SJSA1 (cell line): ENCODE measurements at regions not wholly inside any gene's neighbourhood (a gene's known extent, or its start where the extent isn't known, plus 50 kb on each side); places are given as distances from the start of the nearest gene placed in this dataset.

Source experiments
- DNase-seq, 2 experiments: peaks; one replicate each; pipeline ENCODE4 v3.0.0-alpha.2; 2015 to 2020; ENCODE audit warnings: low spot score in 2 of 2, low read depth in 1 of 2
- H3K27ac ChIP-seq: fragments of 250-450 bp; sonication (Bioruptor Pico); 2 replicates; pipeline ENCODE4 v1.5.1; 2020; ENCODE audit warnings: mild to moderate bottlenecking, moderate library complexity
- H3K27me3 ChIP-seq: fragments of 250-450 bp; sonication (Bioruptor Pico); replicated peaks from 2 replicates; pipeline ENCODE4 v1.5.1; 2020; ENCODE audit warnings: mild to moderate bottlenecking, moderate library complexity
- H3K36me3 ChIP-seq: fragments of 250-450 bp; sonication (Bioruptor Pico); 2 replicates; pipeline ENCODE4 v1.5.1; 2020; ENCODE audit warnings: mild to moderate bottlenecking
- H3K4me1 ChIP-seq: fragments of 250-450 bp; sonication (Bioruptor Pico); replicated peaks from 2 replicates; pipeline ENCODE4 v1.6.1; 2021; ENCODE audit warnings: mild to moderate bottlenecking
- H3K4me3 ChIP-seq: fragments of 250-450 bp; sonication (Bioruptor Pico); 2 replicates; pipeline ENCODE4 v1.5.1; 2020; ENCODE audit warnings: mild to moderate bottlenecking
- H3K9me3 ChIP-seq: fragments of 250-450 bp; sonication (Bioruptor Pico); replicated peaks from 2 replicates; pipeline ENCODE4 v1.5.1; 2020; ENCODE audit warnings: mild to moderate bottlenecking

GRCh38 chr6:134512981-134513391, 195.1 kb upstream of the SGK1 start:
- Histone ChIP-seq H3K27ac (no peak overlapping the region), H3K9me3 (no peaks in the 10 kb centered on the region), H3K27me3 (no peaks in the 10 kb centered on the region), H3K36me3 (no peaks in the 10 kb centered on the region), H3K4me3 (no peak overlapping the region), H3K4me1 (peaks cover 12% of the 10 kb centered on the region)
- DNase-seq, result no peak

GRCh38 chr6:134511984-134512683, 194.2 kb upstream of the SGK1 start:
- H3K27me3 ChIP-seq, result no peaks in the 10 kb centered on the region
- H3K36me3 ChIP-seq, result no peaks in the 10 kb centered on the region
- H3K27ac ChIP-seq, result no peak overlapping the region
- DNase-seq, result no peak
- H3K4me1 ChIP-seq, result peaks cover 12% of the 10 kb centered on the region
- H3K4me3 ChIP-seq, result no peak overlapping the region
- H3K9me3 ChIP-seq, result no peaks in the 10 kb centered on the region

- peaks cover 12% of the 10 kb centered on the region for H3K4me1 ChIP-seq
- no peaks in the 10 kb centered on the region for H3K27me3 ChIP-seq
- H3K36me3 ChIP-seq, result no peaks in the 10 kb centered on the region
- H3K27ac ChIP-seq, result no peak overlapping the region
- DNase-seq, result no peak
- H3K4me3 ChIP-seq, result no peak overlapping the region
- H3K9me3 ChIP-seq, result no peaks in the 10 kb centered on the region
Measured at GRCh38 chr6:134510920-134511319, 193.0 kb upstream of the SGK1 start.

GRCh38 chr6:134510142-134510541, 192.2 kb upstream of the SGK1 start:
- DNase-seq, result no peak
- H3K9me3 ChIP-seq, result no peaks in the 10 kb centered on the region
- no peak overlapping the region for H3K27ac ChIP-seq
- H3K27me3 ChIP-seq, result no peaks in the 10 kb centered on the region
- H3K4me3 ChIP-seq, result no peak overlapping the region
- no peaks in the 10 kb centered on the region for H3K36me3 ChIP-seq
- H3K4me1 ChIP-seq, result peaks cover 12% of the 10 kb centered on the region

- DNase-seq, result no peak
- H3K27ac ChIP-seq, result no peak overlapping the region
- H3K4me3 ChIP-seq, result no peak overlapping the region
- H3K4me1 ChIP-seq, result peaks cover 12% of the 10 kb centered on the region
- H3K9me3 ChIP-seq, result no peaks in the 10 kb centered on the region
- no peaks in the 10 kb centered on the region for H3K36me3 ChIP-seq
- H3K27me3 ChIP-seq, result no peaks in the 10 kb centered on the region
Measured at GRCh38 chr6:134508862-134509498, 191.1 kb upstream of the SGK1 start.

- no peak overlapping the region for H3K4me3 ChIP-seq
- no peak for DNase-seq
- no peaks in the 10 kb centered on the region for H3K9me3 ChIP-seq
- H3K27ac ChIP-seq, result no peak overlapping the region
- H3K27me3 ChIP-seq, result no peaks in the 10 kb centered on the region
- H3K36me3 ChIP-seq, result no peaks in the 10 kb centered on the region
- H3K4me1 ChIP-seq, result no peaks in the 10 kb centered on the region; the same call in 1 of the 2 replicates
Measured at GRCh38 chr6:134506162-134506561, 188.2 kb upstream of the SGK1 start.

GRCh38 chr6:134503585-134504281, 185.8 kb upstream of the SGK1 start:
- Histone ChIP-seq H3K27ac (no peak overlapping the region), H3K9me3 (no peaks in the 10 kb centered on the region), H3K36me3 (no peaks in the 10 kb centered on the region), H3K4me3 (no peak overlapping the region), H3K4me1 (no peaks in the 10 kb centered on the region), H3K27me3 (no peaks in the 10 kb centered on the region)
- DNase-seq, result no peak

GRCh38 chr6:134502614-134503549, 185.0 kb upstream of the SGK1 start:
- DNase-seq, result no peak
- H3K4me3 ChIP-seq, result no peak overlapping the region
- H3K9me3 ChIP-seq, result no peaks in the 10 kb centered on the region
- no peaks in the 10 kb centered on the region for H3K4me1 ChIP-seq
- H3K36me3 ChIP-seq, result no peaks in the 10 kb centered on the region
- H3K27ac ChIP-seq, result no peak overlapping the region
- no peaks in the 10 kb centered on the region for H3K27me3 ChIP-seq

- Histone ChIP-seq H3K27me3 (no peaks in the 10 kb centered on the region), H3K4me3 (no peak overlapping the region), H3K4me1 (no peaks in the 10 kb centered on the region), H3K36me3 (no peaks in the 10 kb centered on the region), H3K9me3 (no peaks in the 10 kb centered on the region), H3K27ac (no peak overlapping the region)
- DNase-seq, result no peak
Measured at GRCh38 chr6:134495890-134496248, 178.0 kb upstream of the SGK1 start.

- Histone ChIP-seq H3K36me3 (no peaks in the 10 kb centered on the region), H3K4me1 (no peaks in the 10 kb centered on the region), H3K4me3 (no peak overlapping the region), H3K9me3 (no peaks in the 10 kb centered on the region), H3K27me3 (no peaks in the 10 kb centered on the region), H3K27ac (no peak overlapping the region)
- DNase-seq, result no peak
Measured at GRCh38 chr6:134495203-134495889, 177.4 kb upstream of the SGK1 start.

- no peaks in the 10 kb centered on the region for H3K4me1 ChIP-seq
- DNase-seq, result no peak
- no peak overlapping the region for H3K27ac ChIP-seq
- H3K9me3 ChIP-seq, result no peaks in the 10 kb centered on the region
- H3K36me3 ChIP-seq, result no peaks in the 10 kb centered on the region
- H3K27me3 ChIP-seq, result no peaks in the 10 kb centered on the region
- no peak overlapping the region for H3K4me3 ChIP-seq
Measured at GRCh38 chr6:134493789-134494188, 175.9 kb upstream of the SGK1 start.

- Histone ChIP-seq H3K27ac (no peak overlapping the region), H3K36me3 (no peaks in the 10 kb centered on the region), H3K9me3 (no peaks in the 10 kb centered on the region), H3K4me3 (no peak overlapping the region), H3K4me1 (no peaks in the 10 kb centered on the region), H3K27me3 (no peaks in the 10 kb centered on the region)
- DNase-seq, result no peak
Measured at GRCh38 chr6:134491477-134491876, 173.6 kb upstream of the SGK1 start.

GRCh38 chr6:134482593-134483270, 164.8 kb upstream of the SGK1 start:
- H3K27ac ChIP-seq, result no peak overlapping the region

More at GRCh38 chr6:134482593-134483270, 164.8 kb upstream of the SGK1 start:
- no peak for DNase-seq
- Histone ChIP-seq H3K36me3 (no peaks in the 10 kb centered on the region), H3K27me3 (no peaks in the 10 kb centered on the region), H3K9me3 (no peaks in the 10 kb centered on the region), H3K4me3 (no peak overlapping the region), H3K4me1 (peaks cover 4% of the 10 kb centered on the region)
